ENCODE measurements at regions not wholly inside any gene's neighbourhood (a gene's known extent, or its start where the extent isn't known, plus 50 kb on each side); places are given as distances from the start of the nearest gene placed in this dataset.

DNA sequence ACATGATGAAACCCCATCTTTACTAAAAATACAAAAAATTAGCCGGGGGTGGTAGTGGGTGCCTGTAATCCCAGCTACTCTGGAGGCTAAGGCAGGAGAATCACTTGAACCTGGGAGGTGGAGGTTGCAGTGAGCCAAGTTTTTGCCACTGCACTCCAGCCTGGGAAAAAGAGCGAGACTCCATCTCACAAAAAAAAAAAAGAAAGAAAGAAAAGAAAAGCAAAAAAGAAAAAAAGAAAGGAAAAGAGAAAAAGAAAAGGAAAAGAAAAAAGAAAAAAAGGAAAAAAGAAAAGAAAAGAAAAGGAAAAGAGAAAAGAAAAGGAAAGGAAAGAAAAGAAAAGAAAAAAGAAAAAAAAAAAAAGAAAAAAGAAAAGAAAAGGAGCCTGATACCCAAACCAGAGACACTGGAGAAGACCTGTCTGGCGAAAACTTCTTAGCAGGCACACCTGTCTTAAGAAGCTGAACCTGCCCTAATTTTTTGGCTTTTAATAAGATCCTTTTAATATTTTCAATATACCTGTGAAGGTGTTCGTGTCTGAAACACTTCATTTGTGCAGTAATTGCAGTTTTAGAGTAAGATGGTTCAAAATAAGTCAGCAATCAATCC is 164.7 kb upstream of the IRX2 start:
- TF ChIP-seq, protein P1, sequence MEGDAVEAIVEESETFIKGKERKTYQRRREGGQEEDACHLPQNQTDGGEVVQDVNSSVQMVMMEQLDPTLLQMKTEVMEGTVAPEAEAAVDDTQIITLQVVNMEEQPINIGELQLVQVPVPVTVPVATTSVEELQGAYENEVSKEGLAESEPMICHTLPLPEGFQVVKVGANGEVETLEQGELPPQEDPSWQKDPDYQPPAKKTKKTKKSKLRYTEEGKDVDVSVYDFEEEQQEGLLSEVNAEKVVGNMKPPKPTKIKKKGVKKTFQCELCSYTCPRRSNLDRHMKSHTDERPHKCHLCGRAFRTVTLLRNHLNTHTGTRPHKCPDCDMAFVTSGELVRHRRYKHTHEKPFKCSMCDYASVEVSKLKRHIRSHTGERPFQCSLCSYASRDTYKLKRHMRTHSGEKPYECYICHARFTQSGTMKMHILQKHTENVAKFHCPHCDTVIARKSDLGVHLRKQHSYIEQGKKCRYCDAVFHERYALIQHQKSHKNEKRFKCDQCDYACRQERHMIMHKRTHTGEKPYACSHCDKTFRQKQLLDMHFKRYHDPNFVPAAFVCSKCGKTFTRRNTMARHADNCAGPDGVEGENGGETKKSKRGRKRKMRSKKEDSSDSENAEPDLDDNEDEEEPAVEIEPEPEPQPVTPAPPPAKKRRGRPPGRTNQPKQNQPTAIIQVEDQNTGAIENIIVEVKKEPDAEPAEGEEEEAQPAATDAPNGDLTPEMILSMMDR (IDR thresholded peaks at IDR 0.05): no peak
- TF ChIP-seq POLR2A (IDR thresholded peaks at IDR 0.05): no peak

All from lower leg skin (tissue), 3 donors.